Breast epithelium (tissue), 4 donors: ENCODE measurements at regions not wholly inside any gene's neighbourhood (a gene's known extent, or its start where the extent isn't known, plus 50 kb on each side); places are given as distances from the start of the nearest gene placed in this dataset.

ENCODE experiments used
- DNase-seq, 2 donors: peaks; one replicate each; pipeline ENCODE4 v3.0.0-alpha.2; 2019; ENCODE audit warnings: low spot score in 2 of 2
- H3K27ac ChIP-seq, 2 donors: fragments of 200-600 bp; sonication (generic) in 1 of 2; one replicate each; pipeline ENCODE4 v1.5.1; 2016 to 2019; ENCODE audit warnings: mild to moderate bottlenecking in 1 of 2
- H3K27me3 ChIP-seq, 2 donors: fragments of 200-600 bp; sonication (generic) in 1 of 2; one replicate each; pipeline versions ENCODE4 v1.5.1 to v1.6.0; 2017 to 2019; ENCODE audit warnings: control low read depth in 1 of 2, mild to moderate bottlenecking in 1 of 2
- H3K36me3 ChIP-seq: fragments of 200-600 bp; one replicate; pipeline ENCODE4 v1.5.1; 2019
- H3K4me1 ChIP-seq, 2 donors: fragments of 200-600 bp; sonication (generic); one replicate each; pipeline ENCODE4 v1.5.1; 2016 to 2019; ENCODE audit warnings: control low read depth in 1 of 2
- H3K4me3 ChIP-seq, 3 donors: fragments of 200-600 bp; sonication (generic); 1 replicate in 2 of 3; 2 replicates in 1 of 3; pipeline ENCODE4 v1.5.1; 2016 to 2019; ENCODE audit warnings: mild to moderate bottlenecking in 3 of 3, moderate library complexity in 2 of 3
- H3K9me3 ChIP-seq, 2 donors: fragments of 200-600 bp; sonication (generic) in 1 of 2; one replicate each; pipeline ENCODE4 v1.5.1; 2016 to 2019; ENCODE audit warnings: control low read depth in 1 of 2
- POLR2A ChIP-seq: fragments of 450-650 bp; IDR thresholded peaks from one replicate; pipeline ENCODE4 v1.6.1; 2016; ENCODE audit warnings: antibody characterized with exemption, mild to moderate bottlenecking, moderate library complexity
- POLR2AphosphoS5 ChIP-seq, 3 donors: sonication (generic); formaldehyde crosslinking; IDR thresholded peaks; one replicate each; pipeline ENCODE4 v1.6.1; 2017; ENCODE audit warnings: antibody characterized with exemption in 3 of 3
- intact Hi-C: fragments of 100-400 bp; cut with DNase I; formaldehyde crosslinking; loops from one replicate; pipeline ENCODE4 v1.15.1; 2023; ENCODE audit warnings: low total_unique reads
- TF ChIP-seq, protein P1 (sequence below), 3 donors: fragments of 450-650 bp; IDR thresholded peaks; one replicate each; pipeline ENCODE4 v1.5.1; 2016 to 2017; ENCODE audit warnings: antibody characterized with exemption in 3 of 3, mild to moderate bottlenecking in 3 of 3, moderate library complexity in 3 of 3

- no peak for DNase-seq
- no peak overlapping the region for H3K4me3 ChIP-seq
- intact Hi-C loops, result no loop called here
- no peak overlapping the region for H3K27ac ChIP-seq
- TF ChIP-seq POLR2AphosphoS5 (IDR thresholded peaks at IDR 0.05) (no peak), POLR2A (no peak)
- TF ChIP-seq, protein P1, sequence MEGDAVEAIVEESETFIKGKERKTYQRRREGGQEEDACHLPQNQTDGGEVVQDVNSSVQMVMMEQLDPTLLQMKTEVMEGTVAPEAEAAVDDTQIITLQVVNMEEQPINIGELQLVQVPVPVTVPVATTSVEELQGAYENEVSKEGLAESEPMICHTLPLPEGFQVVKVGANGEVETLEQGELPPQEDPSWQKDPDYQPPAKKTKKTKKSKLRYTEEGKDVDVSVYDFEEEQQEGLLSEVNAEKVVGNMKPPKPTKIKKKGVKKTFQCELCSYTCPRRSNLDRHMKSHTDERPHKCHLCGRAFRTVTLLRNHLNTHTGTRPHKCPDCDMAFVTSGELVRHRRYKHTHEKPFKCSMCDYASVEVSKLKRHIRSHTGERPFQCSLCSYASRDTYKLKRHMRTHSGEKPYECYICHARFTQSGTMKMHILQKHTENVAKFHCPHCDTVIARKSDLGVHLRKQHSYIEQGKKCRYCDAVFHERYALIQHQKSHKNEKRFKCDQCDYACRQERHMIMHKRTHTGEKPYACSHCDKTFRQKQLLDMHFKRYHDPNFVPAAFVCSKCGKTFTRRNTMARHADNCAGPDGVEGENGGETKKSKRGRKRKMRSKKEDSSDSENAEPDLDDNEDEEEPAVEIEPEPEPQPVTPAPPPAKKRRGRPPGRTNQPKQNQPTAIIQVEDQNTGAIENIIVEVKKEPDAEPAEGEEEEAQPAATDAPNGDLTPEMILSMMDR (IDR thresholded peaks at IDR 0.05), result no peak
- H3K27me3 ChIP-seq, result no peaks in the 10 kb centered on the region
- H3K9me3 ChIP-seq, result no peaks in the 10 kb centered on the region
- no peaks in the 10 kb centered on the region for H3K36me3 ChIP-seq
- H3K4me1 ChIP-seq, result no peaks in the 10 kb centered on the region
Measured at GRCh38 chr5:33281431-33281843, 159.3 kb upstream of the TARS1 start.

- no peak for DNase-seq
- no peak overlapping the region for H3K27ac ChIP-seq
- TF ChIP-seq POLR2AphosphoS5 (IDR thresholded peaks at IDR 0.05) (no peak), POLR2A (no peak)
- TF ChIP-seq, protein P1 (IDR thresholded peaks at IDR 0.05), result no peak
- H3K9me3 ChIP-seq, result no peaks in the 10 kb centered on the region
- no peak overlapping the region for H3K4me3 ChIP-seq
- intact Hi-C loops, result no loop called here
- no peaks in the 10 kb centered on the region for H3K36me3 ChIP-seq
- no peaks in the 10 kb centered on the region for H3K27me3 ChIP-seq
- no peaks in the 10 kb centered on the region for H3K4me1 ChIP-seq
Measured at GRCh38 chr5:33282157-33282556, 158.6 kb upstream of the TARS1 start.

DNA sequence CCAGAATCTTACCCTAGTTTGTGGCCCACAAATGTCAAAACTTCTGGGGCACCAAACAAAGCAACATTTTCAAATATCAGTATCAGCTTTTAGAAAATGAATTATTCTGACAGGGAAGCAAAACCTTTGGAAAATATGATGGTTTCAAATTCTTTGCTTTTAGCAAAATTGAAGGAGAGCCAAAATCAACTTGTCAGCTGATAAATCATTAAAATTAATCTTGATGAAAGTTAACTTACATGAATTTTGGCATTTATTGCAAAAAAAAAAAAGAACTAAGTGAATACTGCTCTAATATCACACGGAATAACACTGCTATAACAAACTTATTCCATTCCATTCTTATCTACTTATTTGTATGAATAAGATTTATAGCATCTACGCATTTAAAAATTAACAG lies 158.1 kb upstream of the TARS1 start:
- TF ChIP-seq POLR2A (no peak), POLR2AphosphoS5 (IDR thresholded peaks at IDR 0.05) (no peak)
- TF ChIP-seq, protein P1 (IDR thresholded peaks at IDR 0.05), result no peak
- Histone ChIP-seq H3K36me3 (no peaks in the 10 kb centered on the region), H3K27ac (no peak overlapping the region), H3K27me3 (no peaks in the 10 kb centered on the region), H3K9me3 (no peaks in the 10 kb centered on the region), H3K4me3 (no peak overlapping the region), H3K4me1 (no peaks in the 10 kb centered on the region)
- no peak for DNase-seq
- intact Hi-C loops, result no loop called here

DNA sequence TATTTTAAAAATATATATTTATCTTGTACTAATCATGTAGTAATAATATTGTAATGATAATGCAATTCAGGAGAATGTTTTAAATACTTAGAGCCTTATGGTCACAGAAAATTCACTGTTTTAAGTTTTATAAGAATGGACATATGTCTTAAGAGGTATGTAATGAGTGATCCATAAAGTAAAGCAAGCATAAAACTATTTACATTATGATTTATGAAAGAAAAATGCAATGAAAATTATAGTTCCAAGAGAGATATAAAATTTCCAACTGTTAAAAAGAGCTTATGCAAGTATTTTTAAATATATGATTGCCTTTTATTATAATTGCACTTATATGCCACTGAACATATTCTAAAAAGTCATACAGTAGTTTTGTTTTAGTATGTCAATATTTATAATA lies 157.5 kb upstream of the TARS1 start:
- TF ChIP-seq POLR2A (no peak), POLR2AphosphoS5 (IDR thresholded peaks at IDR 0.05) (no peak)
- TF ChIP-seq, protein P1 (IDR thresholded peaks at IDR 0.05), result no peak
- Histone ChIP-seq H3K36me3 (no peaks in the 10 kb centered on the region), H3K4me1 (no peaks in the 10 kb centered on the region), H3K4me3 (no peak overlapping the region), H3K27ac (no peak overlapping the region), H3K27me3 (no peaks in the 10 kb centered on the region), H3K9me3 (no peaks in the 10 kb centered on the region)
- DNase-seq, result no peak
- intact Hi-C loops, result no loop called here

- no peak overlapping the region for H3K4me3 ChIP-seq
- H3K27me3 ChIP-seq, result no peaks in the 10 kb centered on the region
- TF ChIP-seq, protein P1 (IDR thresholded peaks at IDR 0.05), result no peak
- TF ChIP-seq POLR2A, result no peak
- no peak for TF ChIP-seq POLR2AphosphoS5 (IDR thresholded peaks at IDR 0.05)
- intact Hi-C loops, result no loop called here
- no peak overlapping the region for H3K27ac ChIP-seq
- DNase-seq, result no peak
- no peaks in the 10 kb centered on the region for H3K4me1 ChIP-seq
- H3K9me3 ChIP-seq, result no peaks in the 10 kb centered on the region
- H3K36me3 ChIP-seq, result no peaks in the 10 kb centered on the region
Measured at GRCh38 chr5:33284681-33285080, 156.1 kb upstream of the TARS1 start.
